GM12892 (cell line): ENCODE measurements at regions not wholly inside any gene's neighbourhood (a gene's known extent, or its start where the extent isn't known, plus 50 kb on each side); places are given as distances from the start of the nearest gene placed in this dataset.

ENCODE experiments used
- POLR2A ChIP-seq: IDR thresholded peaks from 2 replicates; pipeline ENCODE4 v1.6.1; 2011; ENCODE audit warnings: low read depth, low read length, control low read depth
- POLR2AphosphoS5 ChIP-seq: IDR thresholded peaks from 2 replicates; pipeline ENCODE4 v1.6.1; 2011; ENCODE audit warnings: low read depth, low read length, control low read depth
- TAF1 ChIP-seq: IDR thresholded peaks from 2 replicates; pipeline ENCODE4 v1.6.1; 2011; ENCODE audit warnings: low read depth, mild to moderate bottlenecking, control low read depth, low read length, borderline replicate concordance

- no peak for TF ChIP-seq POLR2A
- no peak for TF ChIP-seq POLR2AphosphoS5
- TF ChIP-seq TAF1, result no peak
Observed at GRCh38 chr5:82642313-82642712, 364.2 kb upstream of the RPS23 start.
